Natural killer cell (primary cell): ENCODE measurements at regions not wholly inside any gene's neighbourhood (a gene's known extent, or its start where the extent isn't known, plus 50 kb on each side); places are given as distances from the start of the nearest gene placed in this dataset.

Experiments
- ATAC-seq, 3 donors: fragments of 150-1000 bp in 2 of 3; fragments of 200-7000 bp in 1 of 3; cut with Tn5 transposase; 1 replicate in 1 of 3; 2 replicates in 2 of 3; pipeline ENCODE4 v1.10.0; 2021; ENCODE audit warnings: mild to moderate bottlenecking in 2 of 3, moderate library complexity in 2 of 3
- DNase-seq, 2 donors: peaks; one replicate each; pipeline versions ENCODE4 v3.0.0 to v3.0.0-alpha.2; 2013 to 2021; ENCODE audit warnings: mixed read lengths in 1 of 2
- H3K27ac ChIP-seq: one replicate; pipeline ENCODE4 v1.5.1; 2013; ENCODE audit warnings: mild to moderate bottlenecking, low read length
- H3K27me3 ChIP-seq: one replicate; pipeline ENCODE4 v1.6.1; 2013; ENCODE audit warnings: low read length; ENCODE audit not compliant: control insufficient read depth, insufficient read depth
- H3K36me3 ChIP-seq: one replicate; pipeline ENCODE4 v1.6.1; 2013; ENCODE audit warnings: low read length; ENCODE audit not compliant: control insufficient read depth, insufficient read depth
- H3K4me1 ChIP-seq: one replicate; pipeline ENCODE4 v1.6.1; 2013; ENCODE audit warnings: low read length; ENCODE audit not compliant: control insufficient read depth, insufficient read depth
- H3K4me3 ChIP-seq: one replicate; pipeline ENCODE4 v1.5.1; 2013; ENCODE audit warnings: low read length
- H3K9me3 ChIP-seq: one replicate; pipeline ENCODE4 v1.6.1; 2013; ENCODE audit warnings: low read length; ENCODE audit not compliant: control insufficient read depth, insufficient read depth
- H3K27ac Mint-ChIP-seq, 2 donors: one replicate each; pipeline ENCODE4 v1.8.0; 2022; ENCODE audit warnings: mild to moderate bottlenecking in 2 of 2, mixed read lengths in 2 of 2, moderate library complexity in 1 of 2
- H3K27me3 Mint-ChIP-seq, 2 donors: one replicate each; pipeline ENCODE4 v1.8.0; 2022; ENCODE audit warnings: low read depth in 2 of 2, mixed read lengths in 2 of 2
- H3K36me3 Mint-ChIP-seq: one replicate; pipeline ENCODE4 v1.8.0; 2022; ENCODE audit warnings: mixed read lengths
- H3K4me1 Mint-ChIP-seq, 2 donors: one replicate each; pipeline ENCODE4 v1.8.0; 2022; ENCODE audit warnings: mixed read lengths in 2 of 2
- H3K4me3 Mint-ChIP-seq: one replicate; pipeline ENCODE4 v1.8.0; 2022; ENCODE audit warnings: mild to moderate bottlenecking, moderate library complexity, mixed read lengths
- H3K9me3 Mint-ChIP-seq, 2 donors: one replicate each; pipeline ENCODE4 v1.8.0; 2022; ENCODE audit warnings: mixed read lengths in 2 of 2
- WGBS: methylation state at CpG from one replicate; pipeline ENCODE4 v1.1.7; 2013; ENCODE audit warnings: missing lambda C conversion rate; ENCODE audit not compliant: insufficient coverage; 5-methylcytosine and 5-hydroxymethylcytosine counted together
- intact Hi-C: fragments of 100-400 bp; cut with micrococcal nuclease; formaldehyde crosslinking; loops from one replicate; pipeline ENCODE4 v1.14.2; 2022
- TF ChIP-seq, protein P1 (sequence below): fragments of 200-600 bp; IDR thresholded peaks from one replicate; pipeline ENCODE4 v1.8.0; 2022; ENCODE audit warnings: antibody characterized with exemption

DNA sequence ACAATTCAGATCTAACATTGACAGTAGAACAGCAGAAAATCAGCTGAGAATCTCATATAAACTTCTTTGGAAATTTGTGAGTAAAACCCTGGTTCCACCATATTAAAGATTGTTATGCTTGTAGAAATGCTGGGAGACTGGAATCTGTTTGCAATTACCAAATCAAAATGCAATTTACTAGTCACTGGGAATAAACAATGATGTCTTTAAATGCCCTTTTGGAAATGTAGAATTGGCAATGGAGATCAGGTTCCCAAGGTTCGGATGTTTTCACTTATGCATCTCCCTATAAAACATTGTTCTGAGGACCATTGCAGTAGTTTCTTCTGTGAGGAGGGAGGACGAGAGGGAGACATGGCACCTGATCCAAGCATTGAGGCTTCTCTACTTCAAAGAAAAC lies 384.4 kb downstream of the TMEM167A start:
- WGBS, result 78% methylated on average over 2 of the region's 2 CpGs
- intact Hi-C loops, result no loop called here
- no peak for DNase-seq
- TF ChIP-seq, protein P1, sequence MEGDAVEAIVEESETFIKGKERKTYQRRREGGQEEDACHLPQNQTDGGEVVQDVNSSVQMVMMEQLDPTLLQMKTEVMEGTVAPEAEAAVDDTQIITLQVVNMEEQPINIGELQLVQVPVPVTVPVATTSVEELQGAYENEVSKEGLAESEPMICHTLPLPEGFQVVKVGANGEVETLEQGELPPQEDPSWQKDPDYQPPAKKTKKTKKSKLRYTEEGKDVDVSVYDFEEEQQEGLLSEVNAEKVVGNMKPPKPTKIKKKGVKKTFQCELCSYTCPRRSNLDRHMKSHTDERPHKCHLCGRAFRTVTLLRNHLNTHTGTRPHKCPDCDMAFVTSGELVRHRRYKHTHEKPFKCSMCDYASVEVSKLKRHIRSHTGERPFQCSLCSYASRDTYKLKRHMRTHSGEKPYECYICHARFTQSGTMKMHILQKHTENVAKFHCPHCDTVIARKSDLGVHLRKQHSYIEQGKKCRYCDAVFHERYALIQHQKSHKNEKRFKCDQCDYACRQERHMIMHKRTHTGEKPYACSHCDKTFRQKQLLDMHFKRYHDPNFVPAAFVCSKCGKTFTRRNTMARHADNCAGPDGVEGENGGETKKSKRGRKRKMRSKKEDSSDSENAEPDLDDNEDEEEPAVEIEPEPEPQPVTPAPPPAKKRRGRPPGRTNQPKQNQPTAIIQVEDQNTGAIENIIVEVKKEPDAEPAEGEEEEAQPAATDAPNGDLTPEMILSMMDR, result no peak
- Mint-ChIP-seq H3K27me3 (no peaks in the 10 kb centered on the region), H3K27ac (no peak overlapping the region), H3K4me1 (peaks cover 7 to 16% of the 10 kb centered on the region in 2 donors), H3K4me3 (no peak overlapping the region), H3K9me3 (no peaks in the 10 kb centered on the region), H3K36me3 (no peaks in the 10 kb centered on the region)
- Histone ChIP-seq H3K36me3 (no peaks in the 10 kb centered on the region), H3K27me3 (no peaks in the 10 kb centered on the region), H3K9me3 (no peaks in the 10 kb centered on the region), H3K4me3 (no peak overlapping the region), H3K27ac (no peak overlapping the region), H3K4me1 (no peaks in the 10 kb centered on the region)
- no peak for ATAC-seq

DNA sequence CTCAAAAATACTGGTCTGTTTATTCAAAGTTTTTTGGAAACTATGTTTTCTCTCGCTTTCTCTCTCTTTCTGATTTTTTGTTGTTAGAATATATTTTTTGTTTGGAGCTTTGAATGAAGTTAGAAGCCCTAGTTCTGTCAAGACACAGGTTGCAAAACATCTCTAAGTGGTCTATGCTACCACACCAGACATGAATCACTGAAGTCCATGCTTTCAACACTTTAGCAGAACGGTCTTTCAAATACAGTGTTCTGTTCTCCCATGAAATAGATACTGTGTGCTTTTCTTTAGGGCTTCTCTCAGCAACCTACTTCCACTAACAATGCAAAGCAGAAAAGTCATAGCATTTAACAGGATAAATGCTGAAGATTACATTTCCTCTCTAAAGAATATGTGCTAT lies 392.5 kb downstream of the TMEM167A start:
- intact Hi-C loops, result no loop called here
- H3K27ac Mint-ChIP-seq, result no peak overlapping the region
- Histone ChIP-seq H3K4me1 (no peaks in the 10 kb centered on the region), H3K4me3 (no peak overlapping the region), H3K9me3 (no peaks in the 10 kb centered on the region), H3K27me3 (no peaks in the 10 kb centered on the region), H3K27ac (no peak overlapping the region), H3K36me3 (no peaks in the 10 kb centered on the region)
- ATAC-seq (no peak), DNase-seq (no peak)
- H3K4me1 Mint-ChIP-seq, result peaks cover 7 to 9% of the 10 kb centered on the region in 2 donors
- TF ChIP-seq, protein P1, result no peak
- no peaks in the 10 kb centered on the region for H3K27me3 Mint-ChIP-seq
- WGBS, result 88% methylated on average over 1 of the region's 2 CpGs
- H3K36me3 Mint-ChIP-seq, result no peaks in the 10 kb centered on the region
- no peak overlapping the region for H3K4me3 Mint-ChIP-seq
- no peaks in the 10 kb centered on the region for H3K9me3 Mint-ChIP-seq

DNA sequence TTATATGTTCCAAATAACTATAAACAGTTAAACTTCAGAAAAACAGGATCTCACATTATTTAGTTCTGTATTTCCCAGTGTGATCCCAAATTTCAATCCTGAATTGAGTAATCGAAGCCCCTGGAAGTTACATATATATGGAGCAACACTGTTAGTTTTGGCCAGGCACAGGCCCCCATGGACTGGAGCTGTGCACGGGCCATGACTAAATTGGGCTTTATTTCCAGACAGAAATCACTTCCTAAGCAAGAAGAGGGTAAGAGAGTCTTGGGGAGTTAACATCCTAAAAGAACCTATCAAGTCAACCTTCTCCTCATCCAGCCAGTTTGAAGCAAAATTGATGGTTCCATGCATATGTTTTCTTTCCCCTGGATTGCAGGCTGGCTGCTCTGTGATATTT lies 393.0 kb downstream of the TMEM167A start:
- H3K4me1 ChIP-seq, result no peaks in the 10 kb centered on the region
- H3K36me3 Mint-ChIP-seq, result no peaks in the 10 kb centered on the region
- H3K27me3 Mint-ChIP-seq, result no peaks in the 10 kb centered on the region
- peaks cover 2 to 4% of the 10 kb centered on the region in 2 donors for H3K4me1 Mint-ChIP-seq
- DNase-seq (no peak), ATAC-seq (no peak)
- no peaks in the 10 kb centered on the region for H3K36me3 ChIP-seq
- 78% methylated on average over 1 of the region's 2 CpGs for WGBS
- no peak overlapping the region for H3K27ac ChIP-seq
- H3K9me3 ChIP-seq, result no peaks in the 10 kb centered on the region
- TF ChIP-seq, protein P1, result no peak
- intact Hi-C loops, result no loop called here
- no peak overlapping the region for H3K4me3 Mint-ChIP-seq
- H3K27me3 ChIP-seq, result no peaks in the 10 kb centered on the region
- H3K4me3 ChIP-seq, result no peak overlapping the region
- H3K9me3 Mint-ChIP-seq, result no peaks in the 10 kb centered on the region
- H3K27ac Mint-ChIP-seq, result no peak overlapping the region

DNA sequence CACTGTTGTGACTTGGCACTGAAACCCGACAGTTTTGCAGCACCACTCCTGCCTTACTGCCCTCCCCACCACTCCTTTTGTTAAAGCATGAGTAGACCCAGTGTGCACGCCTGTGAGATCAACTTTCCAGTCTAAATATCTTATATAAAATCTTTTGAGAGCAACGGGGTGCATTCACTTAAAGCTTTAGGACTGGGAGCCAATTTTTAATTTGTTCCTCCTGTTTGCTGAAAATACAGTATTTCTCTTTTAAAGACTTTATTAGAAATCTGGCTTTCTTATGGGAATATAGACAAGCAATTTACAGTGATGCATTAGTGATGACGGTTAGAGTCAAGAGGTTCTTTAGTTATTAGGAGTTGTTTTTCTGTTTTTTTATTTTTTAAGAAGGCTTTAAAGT lies 397.5 kb downstream of the TMEM167A start:
- 90% methylated on average over 4 of the region's 4 CpGs for WGBS
- H3K27me3 Mint-ChIP-seq, result no peaks in the 10 kb centered on the region
- Histone ChIP-seq H3K27ac (no peak overlapping the region), H3K27me3 (no peaks in the 10 kb centered on the region), H3K36me3 (no peaks in the 10 kb centered on the region), H3K4me1 (no peaks in the 10 kb centered on the region), H3K4me3 (no peak overlapping the region), H3K9me3 (no peaks in the 10 kb centered on the region)
- no peaks in the 10 kb centered on the region for H3K9me3 Mint-ChIP-seq
- no peaks in the 10 kb centered on the region for H3K36me3 Mint-ChIP-seq
- H3K4me3 Mint-ChIP-seq, result no peak overlapping the region
- no peak for DNase-seq
- peaks cover 16 to 24% of the 10 kb centered on the region in 2 donors for H3K4me1 Mint-ChIP-seq
- no peak for ATAC-seq
- H3K27ac Mint-ChIP-seq, result no peak overlapping the region
- intact Hi-C loops, result no loop called here
- TF ChIP-seq, protein P1, result no peak
